Endothelial cell of umbilical vein (primary cell): ENCODE measurements at regions not wholly inside any gene's neighbourhood (a gene's known extent, or its start where the extent isn't known, plus 50 kb on each side); places are given as distances from the start of the nearest gene placed in this dataset.
A peak's percentile ranks its signal among the peaks of the same experiment; 100 is the strongest.

ENCODE experiments used
- BruUV-seq: library from RNA; stranded (reverse); fragments of 400-500 nt; replicated peaks from 2 replicates; lab custom pipeline; 2021; lab: Mats Ljungman, UMichigan
- CTCF ChIA-PET: fragments of 300-600, 350-600 bp; sonication (Branson Sonifier 250); formaldehyde crosslinking; loops from one replicate; lab custom pipeline; 2021; ENCODE audit warnings: antibody characterized with exemption, inconsistent platforms; lab: Charles Lee
- POLR2A ChIA-PET: fragments of 300-600, 350-600 bp; sonication (Branson Sonifier 250); formaldehyde crosslinking; loops from one replicate; lab custom pipeline; 2021; ENCODE audit warnings: antibody characterized with exemption, inconsistent platforms; lab: Charles Lee
- DNase-seq: peaks from one replicate; pipeline ENCODE4 v3.0.0-alpha.2; 2011; ENCODE audit warnings: low read depth, low spot score
- FAIRE-seq: peaks from 2 replicates; lab custom pipeline; 2011; peaks lifted over from hg19 to GRCh38; lab: Jason Lieb, UNC
- H2AFZ ChIP-seq: 2 replicates; pipeline ENCODE4 v1.6.0; 2012; ENCODE audit warnings: low read depth, low read length, control low read depth, inconsistent platforms
- H3K27ac ChIP-seq: 2 replicates; pipeline ENCODE4 v1.5.1; 2011; ENCODE audit warnings: low read depth, mild to moderate bottlenecking, control low read depth, low read length, moderate library complexity; ENCODE audit not compliant: insufficient read depth
- H3K27me3 ChIP-seq, 2 experiments: 2 replicates each; pipeline versions ENCODE4 v1.6.0 to v1.6.1; 2011; ENCODE audit warnings: low read length in 2 of 2, mixed read lengths in 1 of 2; ENCODE audit not compliant: control insufficient read depth in 2 of 2, insufficient read depth in 2 of 2
- H3K36me3 ChIP-seq, 2 experiments: 2 replicates in 1 of 2; 3 replicates in 1 of 2; pipeline ENCODE4 v1.5.1; 2011; ENCODE audit warnings: low read length in 2 of 2, mild to moderate bottlenecking in 1 of 2, moderate library complexity in 1 of 2; ENCODE audit not compliant: control insufficient read depth in 2 of 2, insufficient read depth in 2 of 2; ENCODE audit errors: extremely low read depth in 1 of 2
- H3K4me1 ChIP-seq: 3 replicates; pipeline ENCODE4 v1.5.1; 2011; ENCODE audit warnings: mild to moderate bottlenecking, low read length; ENCODE audit not compliant: control insufficient read depth, insufficient read depth; ENCODE audit errors: extremely low read depth
- H3K4me2 ChIP-seq: 2 replicates; pipeline ENCODE4 v1.6.1; 2011; ENCODE audit warnings: low read length, control low read depth, mixed read lengths; ENCODE audit not compliant: insufficient read depth
- H3K4me3 ChIP-seq, 3 experiments: fragments of 200-600 bp in 1 of 3; sonication (generic), shearing (Covaris generic) in 1 of 3; replicated peaks in 1 of 3; 2 replicates each; pipeline ENCODE4 v1.5.1; 2011 to 2016; ENCODE audit warnings: control low read depth in 3 of 3, low read length in 3 of 3, mild to moderate bottlenecking in 2 of 3, inconsistent platforms in 1 of 3, low read depth in 1 of 3, moderate library complexity in 1 of 3; ENCODE audit not compliant: insufficient read depth in 1 of 3
- H3K79me2 ChIP-seq: 2 replicates; pipeline ENCODE4 v1.6.0; 2012; ENCODE audit warnings: low read length, inconsistent platforms; ENCODE audit not compliant: control insufficient read depth, insufficient read depth
- H3K9ac ChIP-seq: replicated peaks from 2 replicates; pipeline ENCODE3; 2011; ENCODE audit warnings: low read length, control low read depth; ENCODE audit not compliant: insufficient read depth; ENCODE audit errors: extremely low read depth
- H3K9me1 ChIP-seq: replicated peaks from 3 replicates; pipeline ENCODE4 v1.6.0; 2011; ENCODE audit warnings: mild to moderate bottlenecking, low read length; ENCODE audit not compliant: control insufficient read depth, insufficient read depth; ENCODE audit errors: extremely low read depth
- H3K9me3 ChIP-seq: replicated peaks from 2 replicates; pipeline ENCODE4 v1.5.1; 2012; ENCODE audit warnings: low read length, inconsistent platforms; ENCODE audit not compliant: control insufficient read depth, insufficient read depth
- H4K20me1 ChIP-seq: replicated peaks from 2 replicates; pipeline ENCODE3; 2011; ENCODE audit warnings: mild to moderate bottlenecking, low read length; ENCODE audit not compliant: control insufficient read depth, insufficient read depth; ENCODE audit errors: extremely low read depth
- EZH2 ChIP-seq: IDR thresholded peaks from 2 replicates; pipeline ENCODE4 v1.6.1; 2012; ENCODE audit warnings: borderline replicate concordance, low read depth, mild to moderate bottlenecking, moderate library complexity, low read length, inconsistent platforms; ENCODE audit not compliant: severe bottlenecking
- FOS ChIP-seq: IDR thresholded peaks from 2 replicates; pipeline ENCODE4 v1.6.1; 2011; ENCODE audit warnings: mild to moderate bottlenecking, low read length, moderate library complexity, borderline replicate concordance; ENCODE audit not compliant: insufficient read depth
- GATA2 ChIP-seq: IDR thresholded peaks from 2 replicates; pipeline ENCODE4 v1.7.0; 2011; ENCODE audit warnings: low read depth, mild to moderate bottlenecking, moderate library complexity, mixed read lengths, low read length; ENCODE audit not compliant: insufficient read length, insufficient read depth
- JUN ChIP-seq: IDR thresholded peaks from 2 replicates; pipeline ENCODE4 v1.6.1; 2011; ENCODE audit warnings: borderline replicate concordance, low read depth; ENCODE audit not compliant: insufficient read length, insufficient read depth
- MYC ChIP-seq: IDR thresholded peaks from one replicate; pipeline ENCODE4 v1.6.1; 2011; ENCODE audit warnings: mild to moderate bottlenecking, low read depth, low read length
- POLR2A ChIP-seq: IDR thresholded peaks from 2 replicates; pipeline ENCODE4 v1.6.1; 2012; ENCODE audit warnings: low read depth, mild to moderate bottlenecking, control low read depth, low read length
- POLR2AphosphoS5 ChIP-seq: IDR thresholded peaks from 2 replicates; pipeline ENCODE4 v1.6.1; 2012; ENCODE audit warnings: low read depth, mild to moderate bottlenecking, control low read depth, low read length, moderate library complexity; ENCODE audit not compliant: insufficient read depth
- dilution Hi-C: fragments of 300-500 bp; cut with MboI; formaldehyde crosslinking; loops from one replicate; pipeline ENCODE4 v1.15.0; 2019; ENCODE audit warnings: low sequenced_read_pairs; ENCODE audit not compliant: extremely low pct_ligation_motif_present
- intact Hi-C: fragments of 100-400 bp; cut with micrococcal nuclease; formaldehyde crosslinking; loops from one replicate; pipeline ENCODE4 v1.10.0; 2022
- TF ChIP-seq, protein P1 (sequence below), 2 donors: IDR thresholded peaks; 1 replicate in 1 of 2; 2 replicates in 1 of 2; pipeline ENCODE4 v1.5.1; 2011; ENCODE audit warnings: low read length in 2 of 2, mild to moderate bottlenecking in 2 of 2, moderate library complexity in 2 of 2, control low read depth in 1 of 2, inconsistent platforms in 1 of 2, low read depth in 1 of 2; ENCODE audit not compliant: insufficient read depth in 1 of 2; ENCODE audit errors: extremely low read depth in 1 of 2
- TF ChIP-seq, protein P2 (sequence below): IDR thresholded peaks from 2 replicates; pipeline ENCODE4 v1.6.1; 2011; ENCODE audit not compliant: insufficient read depth, insufficient read length

DNA sequence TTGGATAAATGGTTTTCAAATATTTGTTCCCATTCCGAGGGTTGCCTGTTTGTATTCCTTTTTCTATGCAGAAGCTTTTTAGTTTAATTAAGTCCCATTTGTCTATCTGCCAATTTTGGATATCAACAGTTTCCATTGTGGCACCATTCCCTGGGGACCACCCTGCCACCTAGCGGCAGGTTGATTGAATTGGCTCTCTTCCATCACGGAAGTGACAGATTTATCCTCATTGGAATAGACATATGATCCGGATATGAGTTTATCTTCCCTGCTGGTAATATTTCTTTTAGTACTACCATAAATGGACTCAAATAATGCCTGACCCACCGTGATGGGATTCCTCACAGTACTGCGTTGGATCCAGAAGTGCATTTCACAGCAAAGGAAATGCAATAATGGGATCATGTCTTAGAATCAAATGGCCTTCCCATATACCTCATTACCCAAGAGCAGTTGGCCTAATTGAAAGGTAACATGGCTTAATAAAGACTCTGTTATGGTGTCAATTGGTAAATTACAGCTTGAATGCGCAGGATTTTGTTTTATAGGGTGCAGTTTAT lies 327.0 kb downstream of the BMP2 start:
- Histone ChIP-seq H3K27ac (no peak overlapping the region), H2AFZ (peak overlapping the region; percentile 68), H3K4me3 (no peak overlapping the region), H3K27me3 (no peaks in the 10 kb centered on the region), H3K79me2 (no peaks in the 10 kb centered on the region), H3K36me3 (no peaks in the 10 kb centered on the region), H3K9ac (no peak overlapping the region), H4K20me1 (no peaks in the 10 kb centered on the region), H3K4me2 (no peak overlapping the region), H3K9me3 (no peaks in the 10 kb centered on the region), H3K4me1 (peaks cover 6% of the 10 kb centered on the region), H3K9me1 (no peaks in the 10 kb centered on the region)
- ChIA-PET CTCF (interaction anchor here (1.2 kb wide), 1 partner anchor 191 kb away, joined by 3 read pairs; no protein-coding TSS in a partner anchor), POLR2A (no interaction called here)
- dilution Hi-C loops (no loop called here), intact Hi-C loops (loop anchor here (2.0 to 5.0 kb wide), 2 partner anchors 266 to 327 kb away; partner anchors contain the start of gene BMP2)
- FAIRE-seq (peak; percentile 86), DNase-seq (peak; percentile 46)
- TF ChIP-seq, protein P1, sequence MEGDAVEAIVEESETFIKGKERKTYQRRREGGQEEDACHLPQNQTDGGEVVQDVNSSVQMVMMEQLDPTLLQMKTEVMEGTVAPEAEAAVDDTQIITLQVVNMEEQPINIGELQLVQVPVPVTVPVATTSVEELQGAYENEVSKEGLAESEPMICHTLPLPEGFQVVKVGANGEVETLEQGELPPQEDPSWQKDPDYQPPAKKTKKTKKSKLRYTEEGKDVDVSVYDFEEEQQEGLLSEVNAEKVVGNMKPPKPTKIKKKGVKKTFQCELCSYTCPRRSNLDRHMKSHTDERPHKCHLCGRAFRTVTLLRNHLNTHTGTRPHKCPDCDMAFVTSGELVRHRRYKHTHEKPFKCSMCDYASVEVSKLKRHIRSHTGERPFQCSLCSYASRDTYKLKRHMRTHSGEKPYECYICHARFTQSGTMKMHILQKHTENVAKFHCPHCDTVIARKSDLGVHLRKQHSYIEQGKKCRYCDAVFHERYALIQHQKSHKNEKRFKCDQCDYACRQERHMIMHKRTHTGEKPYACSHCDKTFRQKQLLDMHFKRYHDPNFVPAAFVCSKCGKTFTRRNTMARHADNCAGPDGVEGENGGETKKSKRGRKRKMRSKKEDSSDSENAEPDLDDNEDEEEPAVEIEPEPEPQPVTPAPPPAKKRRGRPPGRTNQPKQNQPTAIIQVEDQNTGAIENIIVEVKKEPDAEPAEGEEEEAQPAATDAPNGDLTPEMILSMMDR (IDR thresholded peaks at IDR 0.05; ENCODE audit: extremely low read depth in 1 of 2, insufficient read depth in 1 of 2, low read depth in 1 of 2, low read length in 2 of 2), result peak; percentile 52 to 60
- TF ChIP-seq MYC, result no peak
- no TSS peak for BruUV-seq

DNA sequence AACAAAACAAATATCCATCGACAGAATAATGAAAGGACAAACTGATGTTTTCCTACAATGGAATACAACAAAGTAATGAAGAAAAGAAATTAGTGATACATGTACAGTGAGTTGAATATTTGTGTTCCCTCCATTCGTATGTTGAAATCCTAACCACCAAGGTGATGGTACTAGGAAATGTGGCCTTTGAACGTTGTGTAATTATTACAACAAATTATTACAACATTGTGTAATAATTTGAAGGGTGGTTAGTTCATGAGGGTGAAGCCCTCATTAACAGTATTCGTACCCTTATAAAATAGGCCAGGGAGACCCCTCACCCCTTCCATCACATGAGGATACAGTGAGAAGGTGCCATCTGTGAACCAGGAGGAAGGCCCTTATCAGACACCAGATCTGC lies 339.4 kb downstream of the BMP2 start:
- intact Hi-C loops (no loop called here), dilution Hi-C loops (no loop called here)
- no peaks in the 10 kb centered on the region for H3K79me2 ChIP-seq
- H3K27ac ChIP-seq, result no peak overlapping the region
- no peak overlapping the region for H3K4me3 ChIP-seq
- FAIRE-seq, result no peak
- ChIA-PET CTCF (no interaction called here), POLR2A (no interaction called here)
- H2AFZ ChIP-seq, result no peak overlapping the region
- H3K9me3 ChIP-seq, result no peaks in the 10 kb centered on the region
- H3K9me1 ChIP-seq, result no peaks in the 10 kb centered on the region
- TF ChIP-seq GATA2 (no peak), EZH2 (no peak), POLR2AphosphoS5 (no peak), POLR2A (no peak), FOS (no peak), JUN (no peak), MYC (no peak)
- TF ChIP-seq, protein P2, sequence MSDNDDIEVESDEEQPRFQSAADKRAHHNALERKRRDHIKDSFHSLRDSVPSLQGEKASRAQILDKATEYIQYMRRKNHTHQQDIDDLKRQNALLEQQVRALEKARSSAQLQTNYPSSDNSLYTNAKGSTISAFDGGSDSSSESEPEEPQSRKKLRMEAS, result no peak
- TF ChIP-seq, protein P1 (IDR thresholded peaks at IDR 0.05; ENCODE audit: extremely low read depth in 1 of 2, insufficient read depth in 1 of 2, low read depth in 1 of 2, low read length in 2 of 2), result no peak
- no peaks in the 10 kb centered on the region for H3K36me3 ChIP-seq
- DNase-seq, result no peak
- no peak overlapping the region for H3K9ac ChIP-seq
- H4K20me1 ChIP-seq, result no peaks in the 10 kb centered on the region
- no TSS peak for BruUV-seq
- H3K4me1 ChIP-seq, result no peaks in the 10 kb centered on the region
- H3K4me2 ChIP-seq, result no peak overlapping the region
- peaks cover 0 to 3% of the 10 kb centered on the region in 2 experiments for H3K27me3 ChIP-seq
